ENCODE measurements at regions not wholly inside any gene's neighbourhood (a gene's known extent, or its start where the extent isn't known, plus 50 kb on each side); places are given as distances from the start of the nearest gene placed in this dataset.

DNA sequence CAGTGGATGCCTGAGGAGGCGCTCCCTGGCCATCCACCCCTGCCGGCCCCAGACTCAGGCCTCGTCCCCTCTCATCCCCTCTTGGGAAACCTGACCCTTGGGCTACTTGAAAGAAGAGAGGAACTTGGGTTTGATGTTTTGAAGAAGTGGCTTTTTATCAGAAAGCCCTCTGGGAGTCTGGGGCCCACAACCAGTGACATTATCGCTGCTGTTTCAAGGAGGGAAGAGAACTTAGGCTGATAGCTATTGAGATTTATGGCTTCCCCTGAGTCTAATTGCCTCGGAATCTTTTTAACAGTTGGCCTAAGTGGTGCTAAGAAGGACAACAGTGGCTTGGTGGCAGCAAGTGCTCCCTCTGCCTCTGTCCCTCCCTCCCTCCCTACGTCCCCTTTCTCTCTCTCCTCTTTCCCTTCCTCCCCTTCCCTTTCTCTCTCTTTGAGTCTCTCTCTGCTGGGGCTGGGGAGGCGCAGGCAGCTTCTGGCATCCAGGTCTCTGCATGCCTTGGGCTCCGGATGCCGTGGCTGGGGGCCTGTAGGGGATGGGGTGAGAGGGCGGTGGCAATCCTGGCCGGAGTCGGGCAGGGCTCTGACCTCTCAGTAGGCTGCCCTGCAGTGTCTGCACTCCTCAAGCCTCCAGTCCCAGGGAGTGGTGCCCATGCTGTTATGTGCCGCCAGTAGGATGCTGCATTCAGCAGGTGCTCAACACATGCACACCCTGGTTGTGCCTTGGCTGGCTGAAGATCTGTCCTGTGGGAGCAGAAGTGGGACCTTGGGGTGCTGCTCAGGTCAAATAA is 49.6 kb upstream of the RXRA start:
- DNase-seq: no peak

Data from CD4-positive, alpha-beta T cell treated with Interleukin-10 for 1 hour (primary cell).